IPS DF 4.7 (cell line): ENCODE measurements at regions not wholly inside any gene's neighbourhood (a gene's known extent, or its start where the extent isn't known, plus 50 kb on each side); places are given as distances from the start of the nearest gene placed in this dataset.

Source experiments
- DNase-seq: peaks from one replicate; pipeline ENCODE4 v3.0.0-alpha.2; 2013; ENCODE audit warnings: low spot score; ENCODE audit errors: extremely low read depth

DNA sequence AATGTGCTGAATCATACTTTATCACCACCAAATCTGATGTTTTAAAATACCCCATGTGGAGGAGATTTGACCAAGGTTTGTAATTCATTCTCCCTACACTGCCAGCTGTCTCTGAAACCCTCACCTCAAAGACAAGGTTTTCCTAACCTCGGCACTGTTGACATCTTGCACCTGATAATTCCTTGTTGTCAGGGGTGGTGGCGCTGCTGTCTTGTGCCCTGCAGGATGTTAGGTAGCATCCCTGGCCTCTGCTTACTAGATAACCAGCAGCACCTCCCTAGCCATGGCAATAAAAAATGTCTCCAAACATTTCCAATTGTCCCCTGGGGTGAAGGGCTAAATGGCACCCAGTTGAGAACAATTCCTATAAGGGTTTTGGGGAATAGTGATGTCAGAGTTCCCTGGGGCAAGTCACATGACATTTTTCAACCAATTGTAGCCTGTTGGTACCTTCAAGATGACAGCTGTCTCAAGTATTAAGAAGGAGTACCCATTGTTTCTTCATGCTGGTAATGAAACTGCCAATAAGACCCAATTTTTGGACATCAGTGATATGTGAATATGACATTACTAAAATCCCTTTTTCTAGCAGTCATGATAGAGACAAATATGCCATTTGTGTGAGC, 160.6 kb upstream of the PLCXD3 start:
- DNase-seq, result no peak

DNA sequence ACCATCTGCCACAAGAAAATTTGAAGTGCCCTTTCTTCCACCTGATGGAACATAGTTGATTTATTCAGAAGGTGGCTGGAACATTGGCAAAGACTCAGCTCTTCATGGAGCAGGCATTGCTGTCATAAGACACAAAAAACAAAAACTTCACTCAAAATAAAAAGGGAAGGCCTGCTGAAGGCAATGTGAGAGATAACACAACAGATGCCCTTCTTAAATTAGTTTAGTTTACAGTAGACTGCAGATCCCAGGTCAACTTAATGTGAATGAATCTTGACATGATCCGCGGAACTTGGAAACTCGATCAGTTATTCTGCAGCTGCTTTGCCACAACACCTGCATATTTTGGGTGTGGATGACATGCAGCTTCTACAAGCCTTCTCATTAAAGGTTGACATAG, 159.8 kb upstream of the PLCXD3 start:
- no peak for DNase-seq

DNA sequence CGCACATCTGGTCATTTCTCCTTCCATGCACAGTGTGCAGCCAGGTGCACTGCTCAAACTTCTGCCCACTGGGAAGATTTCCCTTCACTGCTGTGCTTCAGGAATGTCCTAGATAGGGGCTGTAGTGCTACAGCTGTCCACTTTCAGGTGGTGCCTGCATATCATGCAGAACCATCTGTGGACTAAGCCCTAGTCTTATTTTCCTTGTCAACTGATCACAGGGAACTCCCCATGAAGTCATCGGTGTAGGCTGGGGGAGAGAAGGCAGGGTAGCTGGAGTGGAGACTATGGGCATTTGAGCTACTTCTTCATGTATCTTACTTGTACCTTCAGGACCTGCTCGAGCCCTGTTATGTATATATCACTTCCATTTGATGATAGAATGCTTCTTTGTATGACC, 150.9 kb upstream of the PLCXD3 start:
- no peak for DNase-seq

DNA sequence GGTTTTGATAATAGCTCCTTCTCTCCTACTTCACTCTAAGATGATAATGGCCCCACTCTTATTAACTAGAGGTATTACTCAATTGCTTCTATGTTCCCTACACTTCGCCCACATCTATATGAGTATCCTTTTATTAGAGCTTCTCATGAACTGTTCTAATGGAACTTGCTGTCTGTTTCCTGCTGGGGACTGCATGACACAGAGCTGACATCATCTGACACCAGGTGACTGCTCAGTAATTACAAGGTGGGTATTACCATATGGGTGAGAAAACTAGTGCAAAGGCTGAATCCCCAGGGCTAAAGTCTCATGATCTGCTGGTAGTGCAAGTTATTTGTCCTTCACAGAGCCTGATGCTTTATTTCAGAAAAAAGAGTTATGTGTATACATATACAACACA, 146.2 kb upstream of the PLCXD3 start:
- DNase-seq, result no peak

DNA sequence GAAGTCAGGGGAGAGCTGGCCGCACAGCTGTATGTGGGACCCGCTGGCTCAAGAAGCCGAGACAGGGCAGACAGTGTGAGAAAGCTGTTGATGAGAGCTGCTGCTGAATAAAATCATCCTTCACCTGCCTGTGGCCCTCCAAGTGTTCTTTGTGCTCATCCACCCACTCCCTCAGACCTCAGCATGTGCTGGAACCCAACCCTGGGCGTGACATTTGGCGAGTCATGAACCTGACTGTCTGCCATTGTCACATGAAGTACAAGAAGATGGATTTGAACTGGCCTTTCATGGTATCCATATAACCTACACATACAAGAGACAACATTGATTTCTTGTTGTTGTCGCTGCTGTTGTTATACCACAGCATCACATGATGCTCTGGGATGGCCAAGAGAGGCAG, 139.7 kb upstream of the PLCXD3 start:
- DNase-seq, result no peak

DNA sequence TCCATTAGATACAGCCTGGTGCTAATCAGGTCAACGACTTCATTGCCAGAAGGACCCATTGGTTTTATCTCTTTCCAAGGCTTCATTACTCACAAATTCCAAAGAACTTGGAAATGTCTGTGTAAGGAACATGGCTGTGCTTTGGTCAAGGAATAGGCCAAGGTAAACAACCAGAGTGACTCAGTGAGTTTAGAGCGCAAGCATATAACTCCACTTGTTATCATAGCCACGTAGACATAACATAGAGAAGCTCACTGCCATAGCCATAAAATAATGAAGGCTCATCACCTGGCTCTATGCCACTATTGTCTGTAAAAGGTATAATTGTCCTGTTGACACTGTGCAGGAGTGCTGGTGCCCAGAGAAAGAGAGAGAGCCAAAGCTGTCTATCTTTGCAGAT, 139.3 kb upstream of the PLCXD3 start:
- no peak for DNase-seq

DNA sequence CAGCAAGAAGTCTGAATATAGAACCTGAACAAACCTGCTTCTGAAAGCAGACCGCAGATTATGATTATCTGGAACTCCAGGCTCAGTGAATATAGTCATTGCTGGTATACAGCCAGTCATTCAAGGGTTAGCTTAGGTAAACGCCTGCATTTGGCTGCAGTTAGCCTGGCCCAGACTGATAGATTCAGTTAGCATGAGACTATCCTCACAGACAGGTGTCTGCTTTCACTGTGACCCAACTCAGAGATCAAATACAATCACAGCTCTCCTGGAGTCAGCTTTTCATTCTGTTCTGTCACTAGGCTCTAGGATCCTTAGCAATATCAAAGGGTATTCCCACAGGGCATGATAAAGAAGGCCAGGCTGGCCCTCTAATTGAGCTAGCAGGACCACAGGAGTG, 138.6 kb upstream of the PLCXD3 start:
- no peak for DNase-seq

DNA sequence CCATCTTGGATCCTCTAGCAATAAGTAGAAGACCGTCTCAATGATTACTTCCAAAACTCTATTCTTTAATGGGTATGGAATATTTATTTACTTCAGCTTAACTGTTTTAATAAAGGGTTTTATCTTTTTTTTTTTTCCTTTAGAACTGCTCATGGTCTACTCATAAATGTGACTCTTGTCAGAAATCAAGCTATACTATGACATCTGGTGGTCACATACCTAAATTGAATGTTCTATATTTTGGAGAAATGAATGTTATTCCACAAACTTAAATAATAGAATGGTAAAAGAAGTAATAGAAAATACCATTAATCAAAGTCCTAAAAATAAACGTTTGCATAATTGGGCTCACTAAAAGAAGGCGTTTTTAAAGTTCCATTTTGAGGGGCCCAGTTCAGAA, 131.2 kb upstream of the PLCXD3 start:
- DNase-seq, result no peak

DNA sequence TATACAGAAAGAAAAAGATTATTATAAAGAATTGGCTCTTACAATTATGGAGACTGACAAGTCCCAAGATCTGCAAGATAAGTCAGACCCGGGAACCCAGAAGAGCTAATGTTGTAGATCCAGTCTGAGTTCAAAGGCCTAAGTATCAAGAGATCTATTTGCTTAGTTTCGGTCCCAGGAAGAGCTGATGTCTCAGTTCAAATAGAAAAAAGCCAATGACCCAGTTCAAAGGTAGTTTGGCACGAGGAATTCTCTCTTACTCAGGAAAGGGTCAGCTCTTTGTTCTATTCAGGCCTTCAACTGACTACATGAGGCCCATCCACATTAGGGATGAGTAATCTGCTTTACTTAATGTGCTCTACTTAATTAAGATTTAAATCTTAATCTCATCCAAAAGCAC, 128.3 kb upstream of the PLCXD3 start:
- DNase-seq, result no peak

DNA sequence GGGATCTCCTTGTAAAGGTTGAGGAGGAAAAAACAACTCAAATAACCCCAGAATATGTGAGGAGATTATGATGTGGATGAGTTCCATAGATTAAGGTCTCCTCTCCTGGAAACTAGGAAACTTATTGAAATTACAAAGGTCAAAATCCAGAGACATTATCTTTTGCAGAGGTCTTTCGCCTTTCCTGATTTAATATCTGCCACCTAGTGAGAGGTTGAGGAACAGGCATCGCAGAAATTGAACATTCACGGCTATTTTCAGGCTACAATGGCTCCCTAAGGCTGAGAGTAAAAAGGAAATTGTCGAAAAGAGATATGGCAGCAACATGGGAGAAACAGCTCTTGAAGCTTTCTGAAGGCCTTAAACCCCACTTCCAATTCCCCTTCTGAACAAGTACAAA, 127.5 kb upstream of the PLCXD3 start:
- no peak for DNase-seq

DNA sequence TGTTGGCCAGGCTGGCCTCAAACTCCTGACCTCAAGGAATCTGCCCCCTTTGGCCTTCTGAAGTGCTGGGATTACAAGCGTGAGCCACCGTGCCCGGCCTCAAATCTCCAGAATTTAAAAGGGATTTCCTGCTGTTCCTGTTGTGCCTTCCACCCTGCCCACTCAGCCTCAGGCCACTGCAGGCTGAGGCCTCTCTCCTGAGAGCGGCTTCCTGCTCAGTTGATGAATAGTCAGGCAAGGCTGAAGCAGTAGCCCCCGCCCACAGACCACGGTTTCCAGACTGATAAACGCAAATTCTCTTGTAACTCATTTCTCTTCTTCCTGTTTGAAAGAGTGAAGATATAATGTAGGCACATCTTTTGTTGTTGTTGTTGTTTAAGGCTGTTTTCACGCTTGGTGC, 127.0 kb upstream of the PLCXD3 start:
- no peak for DNase-seq

DNA sequence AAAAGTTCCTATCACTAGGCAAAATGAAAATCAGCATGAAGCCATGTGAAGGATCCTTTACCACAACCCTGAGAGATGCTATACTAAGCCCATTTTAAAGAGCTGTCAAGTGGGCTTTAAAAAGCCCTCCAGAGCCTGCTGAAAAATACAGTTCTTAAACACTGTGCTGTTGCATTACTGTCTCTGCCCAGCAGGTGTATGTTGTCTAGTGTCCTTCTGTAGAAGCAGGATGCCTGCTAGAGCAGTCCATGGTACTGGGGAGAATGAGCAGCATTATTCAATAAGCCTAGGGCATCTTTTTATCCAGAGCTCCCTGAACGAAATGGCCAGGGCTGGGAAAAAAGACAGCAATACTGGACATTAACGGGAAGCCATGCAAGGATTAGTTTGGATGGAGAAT, 126.2 kb upstream of the PLCXD3 start:
- DNase-seq, result no peak

DNA sequence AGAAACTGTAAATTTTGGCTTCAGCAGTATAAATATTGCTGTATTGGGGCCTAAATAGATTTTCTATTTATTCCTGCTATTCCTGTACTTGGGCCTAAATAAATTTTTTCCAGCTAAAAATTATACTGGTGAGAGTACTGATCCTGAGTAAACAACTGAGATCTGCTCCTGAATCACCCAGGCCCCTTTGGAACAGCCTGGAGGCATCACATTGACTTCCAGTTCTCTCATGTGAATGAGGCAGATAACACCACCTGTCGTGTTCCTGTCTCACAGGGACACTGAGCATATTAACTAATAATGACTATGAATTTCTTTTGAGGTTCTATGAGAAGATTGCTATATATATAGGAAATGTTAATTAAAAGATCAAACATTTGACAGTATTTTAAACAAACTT, 119.5 kb upstream of the PLCXD3 start:
- no peak for DNase-seq

DNA sequence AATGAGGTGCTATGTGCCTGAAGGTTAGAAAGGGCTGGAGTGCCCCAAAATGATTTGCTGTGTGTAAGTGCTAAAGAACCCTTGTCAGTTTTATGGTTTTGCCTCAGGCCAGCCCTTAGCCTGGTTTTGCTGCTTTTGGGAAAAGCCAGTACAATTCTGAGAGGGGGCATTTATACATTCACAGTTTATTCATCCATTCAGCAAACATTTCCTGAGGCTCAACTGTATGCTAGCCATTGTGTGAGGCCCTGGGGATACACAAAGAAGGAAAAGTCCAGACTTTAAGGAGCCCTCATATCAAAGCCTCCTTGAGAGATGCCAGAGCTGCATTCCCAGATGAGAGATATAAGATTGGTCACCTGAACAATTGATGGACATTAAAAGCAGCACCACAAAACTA, 115.2 kb upstream of the PLCXD3 start:
- no peak for DNase-seq

DNA sequence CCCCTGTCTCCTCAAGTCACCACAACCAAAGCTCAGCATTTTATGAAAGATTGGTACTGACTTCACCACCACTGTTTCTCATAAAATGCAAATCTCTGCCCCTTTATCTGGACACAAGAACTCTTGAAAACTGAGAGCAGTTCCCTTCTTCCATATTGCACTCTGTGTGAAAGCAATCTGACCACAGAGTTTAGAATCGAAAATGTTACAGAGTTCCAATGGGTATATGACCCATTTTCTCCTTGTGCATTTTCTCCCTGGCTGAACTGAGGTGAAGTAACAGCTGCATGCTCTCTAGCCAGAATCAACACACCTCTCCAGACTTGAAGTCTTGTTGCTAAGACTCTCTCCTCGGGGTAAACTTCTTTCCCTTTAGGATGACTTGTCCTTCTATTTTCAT, 111.0 kb upstream of the PLCXD3 start:
- DNase-seq, result no peak

DNA sequence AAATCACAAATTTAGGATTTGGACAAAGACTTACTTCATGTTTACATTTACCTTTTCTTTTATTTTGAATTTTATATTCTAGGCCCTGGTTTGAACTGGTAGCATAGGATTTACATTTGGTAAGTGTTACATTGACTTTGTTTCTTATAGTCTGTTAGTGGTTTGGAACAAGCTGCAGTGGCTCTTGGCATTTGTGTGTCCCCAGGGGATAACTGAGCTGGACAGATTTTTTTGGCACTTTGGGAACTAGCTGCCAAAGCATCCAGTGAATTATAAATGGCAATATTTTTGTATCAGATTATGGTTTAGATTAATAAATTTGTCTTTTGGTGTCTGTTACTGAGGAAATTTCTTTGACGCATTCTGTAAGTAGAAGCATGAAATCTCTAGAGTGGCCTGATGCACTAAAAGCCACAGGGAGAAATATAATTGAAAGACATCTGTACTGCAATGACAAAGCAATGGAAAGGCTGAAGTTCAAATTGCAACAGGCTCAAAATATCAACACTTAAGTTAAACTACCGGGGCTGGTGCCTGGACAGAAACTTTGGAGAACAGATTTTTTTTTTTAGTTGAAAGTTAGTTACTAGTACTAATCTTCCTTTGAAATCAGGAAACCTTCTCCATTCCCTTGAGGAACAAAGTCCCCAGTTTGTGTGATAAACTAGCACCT, 107.6 kb upstream of the PLCXD3 start:
- DNase-seq, result no peak

DNA sequence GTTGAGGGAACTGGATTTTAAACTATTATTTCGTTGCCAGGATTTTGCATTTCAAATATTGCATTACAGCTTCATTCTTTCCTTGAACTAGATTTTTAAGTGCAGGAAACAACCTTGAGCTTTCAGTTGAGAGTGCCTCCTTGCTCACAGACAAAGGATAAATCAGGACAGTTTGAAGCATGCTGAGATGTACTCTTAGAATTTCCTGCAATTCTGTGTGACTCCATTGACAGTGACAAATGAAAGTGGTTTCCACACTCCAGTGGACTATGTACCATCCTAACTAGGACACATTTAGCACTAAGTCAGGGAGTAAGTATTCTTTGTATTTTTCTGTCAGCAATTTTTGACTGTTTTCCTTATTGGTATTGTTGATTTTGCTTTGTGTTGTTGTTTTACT, 100.0 kb upstream of the PLCXD3 start:
- no peak for DNase-seq

DNA sequence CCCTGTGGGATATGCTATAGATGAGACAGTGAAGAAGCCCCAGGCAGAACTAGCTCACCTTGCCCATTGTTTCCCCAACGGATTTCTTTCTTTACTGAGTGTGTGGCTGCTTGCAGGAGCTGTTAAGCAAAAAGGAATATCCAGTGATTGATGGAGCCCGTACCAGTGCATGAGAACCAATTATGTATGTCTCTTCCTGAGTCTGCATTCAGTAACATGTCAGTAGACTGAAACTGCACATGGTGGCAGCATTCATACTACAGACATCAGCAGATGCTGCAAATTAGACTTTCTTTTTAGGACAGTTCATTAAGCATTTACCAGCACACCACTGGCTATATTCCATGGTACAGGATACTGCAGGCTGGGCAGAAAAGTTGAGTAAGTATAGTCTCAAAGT, 90.3 kb upstream of the PLCXD3 start:
- DNase-seq, result no peak

DNA sequence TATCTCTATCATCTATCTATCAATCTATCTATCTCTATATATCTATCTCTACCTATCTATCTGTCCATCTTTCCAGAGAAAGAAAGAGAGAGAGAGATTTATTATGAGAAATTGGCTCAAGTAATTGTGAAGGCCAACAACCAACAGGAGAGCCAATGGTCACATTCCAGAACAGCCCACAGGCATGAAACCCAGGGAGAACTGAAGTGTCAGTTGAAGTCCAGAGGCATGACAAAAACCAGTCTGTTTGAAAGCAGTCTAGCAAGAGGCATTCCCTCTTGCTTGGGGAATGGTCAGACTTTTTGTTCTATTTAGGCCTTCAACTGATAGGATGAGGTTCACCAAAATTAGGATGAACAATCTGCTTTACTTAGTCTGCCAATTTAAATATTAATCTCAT, 87.6 kb upstream of the PLCXD3 start:
- no peak for DNase-seq

DNA sequence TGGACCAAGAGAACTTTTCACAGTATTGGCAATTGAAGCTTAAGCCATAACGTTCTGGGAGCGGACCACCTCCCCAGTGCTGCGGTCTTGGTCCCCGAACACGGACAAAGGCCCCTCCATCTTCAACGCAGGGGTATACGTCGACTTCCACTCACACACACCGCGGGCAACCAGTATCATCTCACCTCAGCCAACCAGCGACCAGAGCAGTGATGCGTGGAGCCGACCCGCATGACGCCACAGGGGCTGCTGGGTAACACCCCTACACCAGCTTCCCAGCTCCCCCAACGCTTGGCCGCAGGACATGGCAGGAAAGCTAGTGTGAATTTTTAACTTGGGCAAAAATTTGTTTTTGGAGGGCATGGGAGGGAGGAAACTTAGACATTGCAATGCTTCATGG, 77.3 kb upstream of the PLCXD3 start:
- DNase-seq, result no peak

DNA sequence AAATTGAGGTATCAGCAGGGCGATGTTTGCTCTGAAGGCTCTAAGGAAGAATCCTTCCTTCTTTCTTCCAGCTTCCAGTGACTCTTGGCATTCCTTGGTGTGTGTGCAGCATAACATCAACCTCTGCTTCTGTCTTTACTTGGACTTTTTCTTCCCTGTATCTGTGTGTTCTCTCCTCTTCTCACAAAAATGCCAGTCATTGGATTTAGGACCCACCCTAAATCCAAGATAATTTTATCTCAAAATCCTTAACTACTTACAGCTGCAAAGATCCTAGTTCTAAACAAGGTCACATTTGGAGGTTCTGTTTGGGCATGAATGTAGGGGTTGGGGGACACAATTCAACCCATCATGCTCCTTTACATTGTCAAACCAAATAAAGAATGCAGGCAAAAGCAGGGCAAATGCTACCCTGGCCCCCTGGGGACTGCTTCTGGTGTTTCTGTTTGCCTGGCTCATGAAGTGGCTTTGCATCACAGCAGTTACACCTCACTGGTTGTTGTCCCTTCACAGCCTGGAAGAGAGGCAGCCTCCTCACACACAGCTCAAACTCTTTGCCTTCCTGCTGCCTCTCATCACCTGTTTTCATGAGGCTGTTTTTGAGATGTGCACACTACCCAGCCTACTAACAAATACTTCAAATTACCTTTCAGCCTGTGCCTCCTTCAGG, 64.8 kb upstream of the PLCXD3 start:
- peak; percentile 9 for DNase-seq

DNA sequence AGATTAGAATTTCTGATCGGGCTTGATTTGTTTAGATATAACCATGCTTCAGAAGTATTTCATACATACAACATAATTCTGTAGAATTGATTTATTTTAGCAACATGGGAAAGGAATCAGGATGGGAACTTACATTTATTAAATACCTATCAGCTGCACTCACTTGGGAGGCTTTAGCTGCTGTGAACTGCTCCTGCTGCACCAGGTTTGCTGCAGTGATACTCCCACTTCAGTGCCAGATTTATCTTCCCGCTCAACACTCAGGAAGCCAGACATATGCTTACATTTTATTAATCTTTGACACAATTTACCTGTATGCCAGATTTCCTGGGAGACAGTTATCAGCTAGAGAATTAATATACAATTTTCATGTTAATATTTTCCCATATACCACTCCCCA, 64.0 kb upstream of the PLCXD3 start:
- DNase-seq, result no peak
